ENCODE measurements at regions not wholly inside any gene's neighbourhood (a gene's known extent, or its start where the extent isn't known, plus 50 kb on each side); places are given as distances from the start of the nearest gene placed in this dataset.
A peak's percentile ranks its signal among the peaks of the same experiment; 100 is the strongest.

DNA sequence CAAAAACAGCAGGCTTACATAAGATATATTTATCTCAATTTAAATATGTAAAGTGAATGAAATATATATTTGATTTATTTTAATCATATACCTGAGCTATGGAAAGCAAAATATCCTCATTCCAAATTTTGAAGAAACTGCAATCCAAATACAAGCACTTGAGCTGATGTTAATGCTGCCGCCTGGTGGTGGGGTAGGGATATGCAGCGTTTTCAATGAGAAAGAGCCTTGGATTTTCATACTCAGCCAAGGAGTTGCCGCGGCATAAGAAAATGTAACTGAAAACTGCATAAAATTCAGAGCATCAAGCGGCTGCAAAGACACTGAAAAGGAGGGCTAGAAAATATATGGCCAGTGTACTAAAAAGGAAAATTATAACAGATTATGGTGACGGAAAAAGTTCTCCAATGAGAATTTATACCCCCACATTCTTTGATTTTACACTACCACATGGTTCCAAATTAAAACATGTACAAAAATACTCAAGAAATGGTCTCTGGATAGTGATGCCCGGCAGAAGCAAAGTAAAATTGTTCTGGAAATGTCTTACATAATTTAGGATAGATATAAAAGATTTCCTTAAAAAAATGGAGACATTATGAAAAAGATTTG lies 660.3 kb upstream of the PITX2 start:
- Histone ChIP-seq H3K9me3 (ENCODE audit: control insufficient read depth, low read depth, low read length) (no peaks in the 10 kb centered on the region), H3K36me3 (ENCODE audit: control insufficient read depth in 2 of 2, extremely low read depth in 1 of 2, insufficient read depth in 2 of 2, low read length in 2 of 2) (no peaks in the 10 kb centered on the region), H3K9ac (ENCODE audit: control insufficient read depth, extremely low read depth, insufficient read depth, low read length) (no peak overlapping the region), H3K4me2 (ENCODE audit: control insufficient read depth, extremely low read depth, insufficient read depth, low read depth, low read length) (no peak overlapping the region), H3K4me1 (ENCODE audit: control insufficient read depth, extremely low read depth, insufficient read depth, low read length) (no peaks in the 10 kb centered on the region), H3K27ac (ENCODE audit: control insufficient read depth, insufficient read depth, low read length) (no peak overlapping the region), H4K20me1 (ENCODE audit: control insufficient read depth, extremely low read depth, insufficient read depth, low read length) (no peaks in the 10 kb centered on the region), H3K4me3 (ENCODE audit: control insufficient read depth in 2 of 3, extremely low read depth in 1 of 3, insufficient read depth in 2 of 3, low read depth in 1 of 3, low read length in 3 of 3) (no peak overlapping the region), H3K79me2 (ENCODE audit: control insufficient read depth, insufficient read depth, low read length) (no peaks in the 10 kb centered on the region), H2AFZ (ENCODE audit: control insufficient read depth, low read length) (no peak overlapping the region), H3K9me1 (ENCODE audit: control insufficient read depth, extremely low read depth, insufficient read depth, low read length) (no peaks in the 10 kb centered on the region), H3K27me3 (ENCODE audit: control insufficient read depth, extremely low read depth, insufficient read depth, low read length) (no peaks in the 10 kb centered on the region)
- DNase-seq (ENCODE audit: low read depth, low spot score) (no peak), FAIRE-seq (no peak)
- TF ChIP-seq CTCF (optimal IDR thresholded peaks at IDR 0.05 in 1 of 3, IDR thresholded peaks at IDR 0.05 in 1 of 3, conservative IDR thresholded peaks at IDR 0.05 in 1 of 3; ENCODE audit: extremely low read depth in 1 of 3, insufficient read depth in 2 of 3, low read length in 3 of 3) (peak; percentile 66 to 86 (median 79)), EZH2 (IDR thresholded peaks at IDR 0.05; ENCODE audit: low read length) (no peak)
- dilution Hi-C loops (cut with MboI; ENCODE audit: extremely low pct_ligation_motif_present, low sequenced_read_pairs): no loop called here

DNA sequence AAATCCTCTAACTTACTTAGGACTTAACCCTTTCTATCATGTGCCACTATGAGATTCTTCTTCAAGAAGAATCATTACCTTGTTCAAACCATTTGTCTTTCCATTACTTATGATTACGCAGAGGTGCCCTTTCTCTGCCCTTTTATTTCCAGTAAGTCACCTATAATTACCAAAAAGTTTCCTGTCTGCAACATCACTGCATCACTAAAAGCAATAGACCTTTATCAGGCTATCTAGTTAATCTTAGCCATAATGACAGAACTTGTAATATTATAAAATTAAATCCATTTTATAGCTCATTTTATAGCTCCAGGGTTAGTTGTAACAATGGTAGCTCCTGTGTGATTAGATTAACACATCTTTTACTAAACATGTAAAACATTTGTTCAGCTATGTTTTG lies 673.6 kb upstream of the PITX2 start:
- no peak overlapping the region for H3K27ac ChIP-seq (ENCODE audit: control insufficient read depth, insufficient read depth, low read length)
- no peak overlapping the region for H3K9ac ChIP-seq (ENCODE audit: control insufficient read depth, extremely low read depth, insufficient read depth, low read length)
- no peaks in the 10 kb centered on the region for H4K20me1 ChIP-seq (ENCODE audit: control insufficient read depth, extremely low read depth, insufficient read depth, low read length)
- no peaks in the 10 kb centered on the region for H3K36me3 ChIP-seq (ENCODE audit: control insufficient read depth in 2 of 2, extremely low read depth in 1 of 2, insufficient read depth in 2 of 2, low read length in 2 of 2)
- dilution Hi-C loops (cut with MboI; ENCODE audit: extremely low pct_ligation_motif_present, low sequenced_read_pairs): no loop called here
- H3K4me2 ChIP-seq (ENCODE audit: control insufficient read depth, extremely low read depth, insufficient read depth, low read depth, low read length): no peak overlapping the region
- H3K79me2 ChIP-seq (ENCODE audit: control insufficient read depth, insufficient read depth, low read length): no peaks in the 10 kb centered on the region
- H3K9me1 ChIP-seq (ENCODE audit: control insufficient read depth, extremely low read depth, insufficient read depth, low read length): no peaks in the 10 kb centered on the region
- H2AFZ ChIP-seq (ENCODE audit: control insufficient read depth, low read length): no peak overlapping the region
- H3K27me3 ChIP-seq (ENCODE audit: control insufficient read depth, extremely low read depth, insufficient read depth, low read length): no peaks in the 10 kb centered on the region
- TF ChIP-seq CTCF (optimal IDR thresholded peaks at IDR 0.05 in 1 of 3, IDR thresholded peaks at IDR 0.05 in 1 of 3, conservative IDR thresholded peaks at IDR 0.05 in 1 of 3; ENCODE audit: extremely low read depth in 1 of 3, insufficient read depth in 2 of 3, low read length in 3 of 3): no peak
- no peak for TF ChIP-seq EZH2 (IDR thresholded peaks at IDR 0.05; ENCODE audit: low read length)
- FAIRE-seq: no peak
- H3K4me3 ChIP-seq (ENCODE audit: control insufficient read depth in 2 of 3, extremely low read depth in 1 of 3, insufficient read depth in 2 of 3, low read depth in 1 of 3, low read length in 3 of 3): no peak overlapping the region
- H3K9me3 ChIP-seq (ENCODE audit: control insufficient read depth, low read depth, low read length): no peaks in the 10 kb centered on the region
- no peaks in the 10 kb centered on the region for H3K4me1 ChIP-seq (ENCODE audit: control insufficient read depth, extremely low read depth, insufficient read depth, low read length)
- DNase-seq (ENCODE audit: low read depth, low spot score): no peak

Measured in keratinocyte (primary cell).